K562 (cell line): ENCODE measurements at regions not wholly inside any gene's neighbourhood (a gene's known extent, or its start where the extent isn't known, plus 50 kb on each side); places are given as distances from the start of the nearest gene placed in this dataset.
A peak's percentile ranks its signal among the peaks of the same experiment; 100 is the strongest.

ENCODE experiments used
- BMI1 ChIP-seq: fragments of 150-350 bp; IDR thresholded peaks from 2 replicates; pipeline ENCODE4 v1.6.1; 2014; ENCODE audit warnings: low read length
- BRF1 ChIP-seq: IDR thresholded peaks from 3 replicates; pipeline ENCODE4 v1.6.1; 2011; ENCODE audit warnings: borderline replicate concordance, mild to moderate bottlenecking; ENCODE audit not compliant: insufficient read length; ENCODE audit errors: extremely low read depth
- CHD1 ChIP-seq: fragments of 200-600 bp; sonication (generic); IDR thresholded peaks from one replicate; pipeline ENCODE4 v1.6.1; 2012; ENCODE audit warnings: mild to moderate bottlenecking, moderate library complexity, low read length, inconsistent platforms
- DDX20 ChIP-seq: fragments of 450-650 bp; IDR thresholded peaks from 2 replicates; pipeline ENCODE4 v1.6.1; 2016; ENCODE audit warnings: missing genetic modification characterization, low read depth, mild to moderate bottlenecking, missing compliant biosample characterization, moderate library complexity
- EHMT2 ChIP-seq: fragments of 450-650 bp; IDR thresholded peaks from 2 replicates; pipeline ENCODE4 v1.6.1; 2018; ENCODE audit warnings: antibody characterized with exemption
- HDAC2 ChIP-seq: fragments of 450-650 bp; IDR thresholded peaks from 2 replicates; pipeline ENCODE4 v1.6.1; 2016; ENCODE audit warnings: mild to moderate bottlenecking
- PATZ1 ChIP-seq: fragments of 250-450 bp; sonication (Bioruptor Pico); IDR thresholded peaks from 2 replicates; pipeline ENCODE4 v1.5.0; 2020; ENCODE audit warnings: mild to moderate bottlenecking, borderline replicate concordance
- TEAD1 ChIP-seq, 2 experiments: fragments of 450-650 bp in 1 of 2; sonication (generic) in 1 of 2; formaldehyde crosslinking; IDR thresholded peaks; 2 replicates each; pipeline versions ENCODE4 v1.4.0 to v1.8.0; 2020 to 2022; ENCODE audit warnings: mild to moderate bottlenecking in 2 of 2, missing genetic modification reagents in 1 of 2
- TEAD4 ChIP-seq, 2 experiments: sonication (generic) in 1 of 2; formaldehyde crosslinking in 1 of 2; IDR thresholded peaks; 2 replicates each; pipeline versions ENCODE4 v1.6.1 to v1.8.0; 2012 to 2022; ENCODE audit warnings: borderline replicate concordance in 1 of 2, inconsistent platforms in 1 of 2, low read length in 1 of 2, mild to moderate bottlenecking in 1 of 2, missing genetic modification reagents in 1 of 2
- THRA ChIP-seq: fragments of 450-650 bp; IDR thresholded peaks from 2 replicates; pipeline ENCODE4 v1.6.1; 2017; ENCODE audit warnings: mild to moderate bottlenecking, moderate library complexity
- ZNF121 ChIP-seq: sonication (generic); formaldehyde crosslinking; conservative IDR thresholded peaks from 2 replicates; pipeline ENCODE4 v1.8.0; 2022; ENCODE audit warnings: missing genetic modification reagents
- TF ChIP-seq, protein P1 (sequence below): fragments of 450-650 bp; formaldehyde crosslinking; IDR thresholded peaks from 2 replicates; pipeline ENCODE4 v1.4.0; 2020; ENCODE audit warnings: mild to moderate bottlenecking, moderate library complexity
- TF ChIP-seq, protein P2 (sequence below), 2 experiments: fragments of 450-650 bp; IDR thresholded peaks; 2 replicates each; pipeline ENCODE4 v1.6.1; 2016; ENCODE audit warnings: mild to moderate bottlenecking in 2 of 2, borderline replicate concordance in 1 of 2, low read depth in 1 of 2, moderate library complexity in 1 of 2

- no peak for TF ChIP-seq TEAD1 (CRISPR knock-in tag; IDR thresholded peaks at IDR 0.05)
- TF ChIP-seq BRF1 = no peak
- TF ChIP-seq PATZ1 (CRISPR knock-in tag) = no peak
- TF ChIP-seq ZNF121 (CRISPR knock-in tag) = no peak
- TF ChIP-seq EHMT2 = peak; percentile 54; the same call in 1 of the 2 replicates
- TF ChIP-seq CHD1 = no peak
- TF ChIP-seq, protein P1, sequence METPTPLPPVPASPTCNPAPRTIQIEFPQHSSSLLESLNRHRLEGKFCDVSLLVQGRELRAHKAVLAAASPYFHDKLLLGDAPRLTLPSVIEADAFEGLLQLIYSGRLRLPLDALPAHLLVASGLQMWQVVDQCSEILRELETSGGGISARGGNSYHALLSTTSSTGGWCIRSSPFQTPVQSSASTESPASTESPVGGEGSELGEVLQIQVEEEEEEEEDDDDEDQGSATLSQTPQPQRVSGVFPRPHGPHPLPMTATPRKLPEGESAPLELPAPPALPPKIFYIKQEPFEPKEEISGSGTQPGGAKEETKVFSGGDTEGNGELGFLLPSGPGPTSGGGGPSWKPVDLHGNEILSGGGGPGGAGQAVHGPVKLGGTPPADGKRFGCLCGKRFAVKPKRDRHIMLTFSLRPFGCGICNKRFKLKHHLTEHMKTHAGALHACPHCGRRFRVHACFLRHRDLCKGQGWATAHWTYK (CRISPR knock-in tag) = 0 out of 2 replicates have a peak, but pooled peaks have one; percentile 49
- TF ChIP-seq, protein P2, sequence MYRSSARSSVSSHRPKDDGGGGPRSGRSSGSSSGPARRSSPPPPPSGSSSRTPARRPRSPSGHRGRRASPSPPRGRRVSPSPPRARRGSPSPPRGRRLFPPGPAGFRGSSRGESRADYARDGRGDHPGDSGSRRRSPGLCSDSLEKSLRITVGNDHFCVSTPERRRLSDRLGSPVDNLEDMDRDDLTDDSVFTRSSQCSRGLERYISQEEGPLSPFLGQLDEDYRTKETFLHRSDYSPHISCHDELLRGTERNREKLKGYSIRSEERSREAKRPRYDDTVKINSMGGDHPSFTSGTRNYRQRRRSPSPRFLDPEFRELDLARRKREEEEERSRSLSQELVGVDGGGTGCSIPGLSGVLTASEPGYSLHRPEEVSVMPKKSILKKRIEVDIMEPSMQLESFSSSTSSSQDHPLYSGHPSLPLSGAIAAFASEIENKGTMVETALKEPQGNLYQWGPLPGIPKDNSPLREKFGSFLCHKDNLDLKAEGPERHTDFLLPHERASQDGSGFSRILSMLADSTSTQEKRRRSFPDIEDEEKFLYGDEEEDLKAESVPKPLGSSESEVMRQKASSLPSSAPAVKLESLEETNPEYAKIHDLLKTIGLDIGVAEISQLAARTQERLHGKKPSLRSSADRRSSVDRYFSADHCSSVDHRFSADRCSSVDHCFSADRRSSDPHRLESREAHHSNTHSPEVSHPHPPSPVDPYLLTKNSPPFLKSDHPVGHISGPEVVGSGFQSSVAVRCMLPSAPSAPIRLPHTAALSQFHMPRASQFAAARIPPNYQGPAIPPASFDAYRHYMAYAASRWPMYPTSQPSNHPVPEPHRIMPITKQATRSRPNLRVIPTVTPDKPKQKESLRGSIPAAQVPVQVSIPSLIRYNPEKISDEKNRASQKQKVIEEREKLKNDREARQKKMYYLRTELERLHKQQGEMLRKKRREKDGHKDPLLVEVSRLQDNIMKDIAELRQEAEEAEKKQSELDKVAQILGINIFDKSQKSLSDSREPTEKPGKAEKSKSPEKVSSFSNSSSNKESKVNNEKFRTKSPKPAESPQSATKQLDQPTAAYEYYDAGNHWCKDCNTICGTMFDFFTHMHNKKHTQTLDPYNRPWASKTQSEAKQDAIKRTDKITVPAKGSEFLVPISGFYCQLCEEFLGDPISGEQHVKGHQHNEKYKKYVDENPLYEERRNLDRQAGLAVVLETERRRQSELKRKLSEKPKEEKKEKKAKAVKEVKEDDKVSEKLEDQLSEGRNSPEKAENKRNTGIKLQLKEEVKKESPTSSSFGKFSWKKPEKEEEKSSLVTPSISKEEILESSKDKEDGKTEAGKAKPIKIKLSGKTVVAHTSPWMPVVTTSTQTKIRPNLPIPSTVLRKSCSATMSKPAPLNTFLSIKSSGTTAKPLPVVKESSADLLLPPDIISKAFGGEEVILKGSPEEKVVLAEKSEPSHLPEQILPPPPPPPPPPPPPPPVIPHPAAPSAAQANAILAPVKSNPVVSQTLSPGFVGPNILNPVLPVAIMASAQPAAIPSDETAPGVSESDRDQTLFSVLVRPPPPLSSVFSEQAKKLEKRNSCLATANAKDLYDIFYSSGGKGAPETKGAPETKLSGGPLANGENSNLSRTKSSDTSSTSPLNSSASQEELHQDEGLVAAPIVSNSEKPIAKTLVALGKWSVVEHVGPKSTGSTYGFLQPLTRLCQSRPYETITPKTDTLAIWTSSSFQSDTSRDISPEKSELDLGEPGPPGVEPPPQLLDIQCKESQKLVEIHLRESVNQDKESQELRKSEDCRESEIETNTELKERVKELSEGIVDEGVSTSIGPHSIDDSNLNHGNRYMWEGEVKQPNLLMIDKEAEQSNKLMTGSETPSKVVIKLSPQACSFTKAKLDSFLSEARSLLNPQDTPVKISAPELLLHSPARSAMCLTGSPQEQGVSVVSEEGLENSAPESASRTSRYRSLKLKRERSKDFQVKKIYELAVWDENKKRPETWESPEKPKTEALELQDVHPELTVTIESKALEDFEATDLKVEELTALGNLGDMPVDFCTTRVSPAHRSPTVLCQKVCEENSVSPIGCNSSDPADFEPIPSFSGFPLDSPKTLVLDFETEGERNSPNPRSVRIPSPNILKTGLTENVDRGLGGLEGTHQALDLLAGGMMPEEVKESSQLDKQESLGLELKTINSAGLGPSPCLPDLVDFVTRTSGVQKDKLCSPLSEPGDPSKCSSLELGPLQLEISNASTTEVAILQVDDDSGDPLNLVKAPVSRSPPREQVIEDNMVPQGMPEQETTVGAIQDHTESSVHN (IDR thresholded peaks at IDR 0.05; ENCODE audit: borderline replicate concordance in 1 of 2, low read depth in 1 of 2) = 0 out of 4 replicates have a peak, but pooled peaks of 1 of the 2 experiments have one; percentile 29
- TF ChIP-seq DDX20 (tag) = no peak
- TF ChIP-seq THRA = no peak
- TF ChIP-seq TEAD4 (IDR thresholded peaks at IDR 0.05; ENCODE audit: low read length) = no peak; the same call in 1 of the 2 replicates
- no peak for TF ChIP-seq TEAD4 (CRISPR knock-in tag; IDR thresholded peaks at IDR 0.05; ENCODE audit: borderline replicate concordance)
- no peak; the same call in 1 of the 2 replicates for TF ChIP-seq HDAC2
- no peak for TF ChIP-seq BMI1
Measured at GRCh38 chr7:106731646-106732444, 70.9 kb upstream of the CCDC71L start (continued).
